Chondrocyte (in vitro differentiated cells): ENCODE measurements at regions not wholly inside any gene's neighbourhood (a gene's known extent, or its start where the extent isn't known, plus 50 kb on each side); places are given as distances from the start of the nearest gene placed in this dataset.
A peak's percentile ranks its signal among the peaks of the same experiment; 100 is the strongest.

Experiments
- DNase-seq: peaks from one replicate; pipeline ENCODE4 v3.0.0; 2021; ENCODE audit warnings: mixed read lengths, low spot score
- H3K27ac Mint-ChIP-seq: one replicate; pipeline ENCODE4 v1.8.0; 2021; ENCODE audit warnings: mild to moderate bottlenecking, moderate library complexity, mixed read lengths; ENCODE audit not compliant: unreplicated experiment
- H3K27me3 Mint-ChIP-seq: 2 replicates; pipeline ENCODE4 v1.8.0; 2021; ENCODE audit warnings: low read depth, mixed read lengths
- H3K36me3 Mint-ChIP-seq: 2 replicates; pipeline ENCODE4 v1.8.0; 2021; ENCODE audit warnings: low read depth, mixed read lengths
- H3K4me1 Mint-ChIP-seq: 2 replicates; pipeline ENCODE4 v1.8.0; 2021; ENCODE audit warnings: low read depth, mild to moderate bottlenecking, mixed read lengths
- H3K4me3 Mint-ChIP-seq: one replicate; pipeline ENCODE4 v1.8.0; 2021; ENCODE audit warnings: mild to moderate bottlenecking, moderate library complexity, mixed read lengths; ENCODE audit not compliant: unreplicated experiment
- H3K9me3 Mint-ChIP-seq: 2 replicates; pipeline ENCODE4 v1.8.0; 2021; ENCODE audit warnings: low read depth, mixed read lengths
- TF ChIP-seq, protein P1 (sequence below): fragments of 200-600 bp; sonication (generic); IDR thresholded peaks from 2 replicates; pipeline ENCODE4 v1.5.0; 2021; ENCODE audit warnings: antibody characterized with exemption, mild to moderate bottlenecking, moderate library complexity

DNA sequence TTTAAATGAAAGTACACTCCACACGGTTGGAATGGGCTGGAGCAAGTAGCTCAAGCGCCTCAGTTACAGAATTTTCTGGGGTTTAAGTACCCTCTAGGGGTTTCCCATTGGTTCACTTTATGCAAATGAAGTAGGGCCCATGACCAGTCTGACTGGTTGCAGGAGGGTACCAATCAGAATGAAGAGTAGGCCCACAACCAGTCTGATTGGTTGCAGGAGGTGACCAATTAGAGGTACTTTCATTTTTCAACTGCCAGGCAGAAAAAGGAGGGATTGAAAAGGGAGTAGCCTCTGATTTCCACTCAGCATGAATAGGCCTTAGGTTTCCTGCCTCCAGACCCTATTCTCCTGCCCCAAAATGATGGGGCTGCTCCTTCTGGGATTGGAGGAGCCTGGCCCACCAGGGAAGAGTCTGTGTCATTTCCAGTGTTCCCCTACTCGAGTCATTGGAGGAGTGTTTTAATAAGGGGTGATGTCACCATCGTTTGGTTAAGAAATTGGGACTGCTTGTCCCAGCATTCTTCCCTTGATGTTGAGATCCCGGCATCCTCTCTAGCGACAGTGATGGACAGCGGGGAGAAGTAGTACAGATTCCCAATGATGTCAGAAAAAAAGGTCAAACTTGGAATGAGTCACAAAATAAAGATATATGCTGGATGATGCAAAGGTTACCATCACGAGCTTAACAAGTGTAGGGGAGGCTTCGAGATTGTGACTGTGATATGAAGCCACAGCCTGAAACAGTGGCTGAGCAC is 210.4 kb downstream of the SH3BP4 start:
- Mint-ChIP-seq H3K9me3 (no peaks in the 10 kb centered on the region), H3K27me3 (peaks cover 5% of the 10 kb centered on the region), H3K36me3 (peaks cover 2% of the 10 kb centered on the region), H3K4me3 (no peak overlapping the region), H3K27ac (no peak overlapping the region), H3K4me1 (peaks cover 27% of the 10 kb centered on the region)
- no peak for DNase-seq
- TF ChIP-seq, protein P1, sequence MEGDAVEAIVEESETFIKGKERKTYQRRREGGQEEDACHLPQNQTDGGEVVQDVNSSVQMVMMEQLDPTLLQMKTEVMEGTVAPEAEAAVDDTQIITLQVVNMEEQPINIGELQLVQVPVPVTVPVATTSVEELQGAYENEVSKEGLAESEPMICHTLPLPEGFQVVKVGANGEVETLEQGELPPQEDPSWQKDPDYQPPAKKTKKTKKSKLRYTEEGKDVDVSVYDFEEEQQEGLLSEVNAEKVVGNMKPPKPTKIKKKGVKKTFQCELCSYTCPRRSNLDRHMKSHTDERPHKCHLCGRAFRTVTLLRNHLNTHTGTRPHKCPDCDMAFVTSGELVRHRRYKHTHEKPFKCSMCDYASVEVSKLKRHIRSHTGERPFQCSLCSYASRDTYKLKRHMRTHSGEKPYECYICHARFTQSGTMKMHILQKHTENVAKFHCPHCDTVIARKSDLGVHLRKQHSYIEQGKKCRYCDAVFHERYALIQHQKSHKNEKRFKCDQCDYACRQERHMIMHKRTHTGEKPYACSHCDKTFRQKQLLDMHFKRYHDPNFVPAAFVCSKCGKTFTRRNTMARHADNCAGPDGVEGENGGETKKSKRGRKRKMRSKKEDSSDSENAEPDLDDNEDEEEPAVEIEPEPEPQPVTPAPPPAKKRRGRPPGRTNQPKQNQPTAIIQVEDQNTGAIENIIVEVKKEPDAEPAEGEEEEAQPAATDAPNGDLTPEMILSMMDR, result no peak

- no peak for DNase-seq
- H3K36me3 Mint-ChIP-seq, result peaks cover 2% of the 10 kb centered on the region
- H3K4me1 Mint-ChIP-seq, result peaks cover 27% of the 10 kb centered on the region
- H3K27ac Mint-ChIP-seq, result no peak overlapping the region
- no peak overlapping the region for H3K4me3 Mint-ChIP-seq
- TF ChIP-seq, protein P1, result no peak
- H3K27me3 Mint-ChIP-seq, result peaks cover 2% of the 10 kb centered on the region
- no peaks in the 10 kb centered on the region for H3K9me3 Mint-ChIP-seq
These were observed 211.0 kb downstream of the SH3BP4 start for GRCh38 chr2:235162837-235163197.

DNA sequence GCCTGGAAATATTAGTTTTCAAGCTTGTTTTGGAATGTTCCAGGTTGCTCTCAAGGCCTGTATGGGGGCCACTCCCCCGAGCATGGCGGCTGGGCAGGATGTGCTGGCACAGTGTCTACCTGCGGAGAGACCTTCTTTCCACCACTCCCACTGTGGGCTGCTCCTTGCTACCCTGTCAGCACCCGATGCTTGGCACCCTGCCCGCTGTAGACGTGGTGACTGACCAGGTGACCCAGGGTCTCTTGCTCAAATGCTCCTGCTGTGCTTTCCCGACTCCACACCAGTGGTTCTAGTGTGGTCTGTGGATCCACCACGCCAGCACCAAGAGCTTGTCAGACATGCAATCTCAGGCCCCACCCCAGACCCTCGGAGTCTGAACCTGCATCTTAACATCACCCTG is 213.3 kb downstream of the SH3BP4 start:
- no peaks in the 10 kb centered on the region for H3K27me3 Mint-ChIP-seq
- H3K4me1 Mint-ChIP-seq, result peaks cover 39% of the 10 kb centered on the region

GRCh38 chr2:235165631-235166030 is 213.8 kb downstream of the SH3BP4 start:
- peaks cover 3% of the 10 kb centered on the region for H3K9me3 Mint-ChIP-seq
- H3K27ac Mint-ChIP-seq, result no peak overlapping the region
- TF ChIP-seq, protein P1, result no peak
- H3K4me3 Mint-ChIP-seq, result no peak overlapping the region
- no peak for DNase-seq
- H3K4me1 Mint-ChIP-seq, result peaks cover 39% of the 10 kb centered on the region
- H3K36me3 Mint-ChIP-seq, result no peaks in the 10 kb centered on the region
- H3K27me3 Mint-ChIP-seq, result no peaks in the 10 kb centered on the region

More for the DNA sequence above, 213.3 kb downstream of the SH3BP4 start:
- Mint-ChIP-seq H3K27ac (no peak overlapping the region), H3K36me3 (no peaks in the 10 kb centered on the region), H3K4me3 (no peak overlapping the region), H3K9me3 (peaks cover 3% of the 10 kb centered on the region)
- DNase-seq, result no peak
- TF ChIP-seq, protein P1, result no peak

DNA sequence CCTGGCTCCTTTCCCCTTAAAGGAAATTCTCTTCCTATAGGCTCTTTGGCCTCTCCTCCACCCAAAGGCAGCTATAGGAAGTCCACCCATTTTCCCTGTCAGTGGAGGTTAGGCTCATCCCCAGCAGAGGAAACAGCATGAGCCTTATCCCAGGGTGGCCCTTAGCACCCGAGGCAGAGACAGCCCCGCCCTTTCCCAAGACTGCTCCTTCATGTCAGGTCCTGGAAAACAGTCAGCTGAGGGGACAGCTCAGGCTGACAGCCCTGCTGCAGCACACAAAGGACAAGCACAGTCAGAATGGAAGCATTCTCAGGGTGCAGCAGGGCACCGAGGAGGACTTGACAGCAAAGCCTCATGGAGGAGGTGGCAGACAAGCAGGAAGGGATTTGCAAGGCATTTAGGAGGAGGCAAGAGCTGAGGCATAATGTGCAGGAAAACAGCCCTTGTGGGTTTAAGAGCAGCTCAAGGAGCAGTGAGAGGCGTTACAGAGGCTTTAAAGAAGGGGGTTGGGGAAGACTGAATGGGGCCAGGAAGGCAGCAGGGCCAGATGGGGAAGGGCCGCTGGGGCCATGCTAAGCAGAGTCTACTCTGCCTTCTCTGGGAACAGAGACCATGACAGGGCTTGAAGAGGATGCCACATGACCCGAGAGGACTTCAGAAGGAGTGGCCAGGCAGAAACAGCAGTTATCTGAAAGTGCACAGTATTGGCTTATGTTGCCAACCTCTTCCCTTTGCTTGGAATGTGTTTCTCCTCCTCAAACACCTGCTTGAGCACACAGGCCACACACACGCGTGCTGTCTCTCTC is 216.6 kb downstream of the SH3BP4 start:
- peak overlapping the region; percentile 22 for H3K27ac Mint-ChIP-seq
- DNase-seq, result no peak
- no peak overlapping the region for H3K4me3 Mint-ChIP-seq
- TF ChIP-seq, protein P1, result no peak
- peaks cover 3% of the 10 kb centered on the region for H3K9me3 Mint-ChIP-seq
- no peaks in the 10 kb centered on the region for H3K27me3 Mint-ChIP-seq
- no peaks in the 10 kb centered on the region for H3K36me3 Mint-ChIP-seq
- peaks cover 36% of the 10 kb centered on the region for H3K4me1 Mint-ChIP-seq
